Hepatocyte (in vitro differentiated cells): ENCODE measurements at regions not wholly inside any gene's neighbourhood (a gene's known extent, or its start where the extent isn't known, plus 50 kb on each side); places are given as distances from the start of the nearest gene placed in this dataset.

Experiments
- CTCF ChIP-seq: fragments of 200-600 bp; sonication (generic); IDR thresholded peaks from 2 replicates; pipeline ENCODE4 v1.5.1; 2016; ENCODE audit warnings: antibody characterized with exemption, mild to moderate bottlenecking; ENCODE audit not compliant: poor library complexity
- EZH2 ChIP-seq: fragments of 200-600 bp; sonication (generic); IDR thresholded peaks from 2 replicates; pipeline ENCODE4 v1.6.1; 2016; ENCODE audit warnings: antibody characterized with exemption, mild to moderate bottlenecking, borderline replicate concordance
- EZH2phosphoT487 ChIP-seq: fragments of 200-600 bp; sonication (generic); IDR thresholded peaks from one replicate; pipeline ENCODE4 v1.6.1; 2018; ENCODE audit warnings: antibody characterized with exemption, mild to moderate bottlenecking, low read depth, moderate library complexity; ENCODE audit not compliant: unreplicated experiment, severe bottlenecking

- TF ChIP-seq CTCF (no peak), EZH2 (no peak), EZH2phosphoT487 (no peak)
Measured at GRCh38 chr7:132732321-132732865, 156.1 kb upstream of the PLXNA4 start.
